GM12878 (cell line): ENCODE measurements at regions not wholly inside any gene's neighbourhood (a gene's known extent, or its start where the extent isn't known, plus 50 kb on each side); places are given as distances from the start of the nearest gene placed in this dataset.

Experiments used
- ATAC-seq: fragments of 200-7000 bp; cut with Tn5 transposase; 3 replicates; pipeline ENCODE4 v1.9.1; 2020; ENCODE audit warnings: mild to moderate bottlenecking, moderate library complexity
- BruUV-seq: library from RNA; stranded (reverse); fragments of 400-500 nt; replicated peaks from 2 replicates; lab custom pipeline; 2021; lab: Mats Ljungman, UMichigan
- CTCF ChIA-PET: fragments of 300-600 bp; sonication (Branson Sonifier 250); formaldehyde crosslinking; extraction: SDS; loops from one replicate; lab custom pipeline; 2021; ENCODE audit warnings: inconsistent platforms; lab: Yijun Ruan, JAX
- POLR2A ChIA-PET: fragments of 350-600 bp; formaldehyde crosslinking; extraction: SDS; loops from one replicate; lab custom pipeline; 2021; ENCODE audit warnings: inconsistent platforms; lab: Charles Lee
- RAD21 ChIA-PET: fragments of 300-600 bp; sonication (Branson Sonifier 250); formaldehyde crosslinking; loops from one replicate; lab custom pipeline; 2023; ENCODE audit warnings: antibody characterized with exemption; ENCODE audit not compliant: unreplicated experiment; lab: Charles Lee
- SMC1A ChIA-PET: fragments of 300-600 bp; sonication (Branson Sonifier 250); formaldehyde crosslinking; loops from one replicate; lab custom pipeline; 2023; ENCODE audit not compliant: unreplicated experiment, uncharacterized antibody; lab: Charles Lee
- DNase-seq: peaks from one replicate; pipeline ENCODE4 v3.0.0-alpha.2; 2011; ENCODE audit warnings: low read depth, low spot score
- FAIRE-seq: peaks from 3 replicates; lab custom pipeline; 2011; peaks lifted over from hg19 to GRCh38; lab: Jason Lieb, UNC
- H2AFZ ChIP-seq: 2 replicates; pipeline ENCODE4 v1.6.0; 2011; ENCODE audit warnings: low read depth, low read length, control low read depth; ENCODE audit not compliant: control insufficient read depth
- H3K27ac ChIP-seq: 2 replicates; pipeline ENCODE4 v1.5.1; 2011; ENCODE audit warnings: control low read depth; ENCODE audit not compliant: control insufficient read depth, insufficient read depth
- H3K27me3 ChIP-seq, 2 experiments: replicated peaks in 1 of 2; 2 replicates each; pipeline versions ENCODE4 v1.6.0 to v1.6.1; 2011; ENCODE audit warnings: low read length in 1 of 2; ENCODE audit not compliant: control insufficient read depth in 2 of 2, insufficient read depth in 2 of 2
- H3K36me3 ChIP-seq, 2 experiments: 2 replicates each; pipeline ENCODE4 v1.5.1; 2011; ENCODE audit warnings: low read length in 1 of 2; ENCODE audit not compliant: control insufficient read depth in 2 of 2, insufficient read depth in 2 of 2
- H3K4me1 ChIP-seq: 2 replicates; pipeline ENCODE4 v1.6.1; 2011; ENCODE audit warnings: mild to moderate bottlenecking, low read length, moderate library complexity, mixed read lengths; ENCODE audit not compliant: control insufficient read depth, insufficient read depth
- H3K4me2 ChIP-seq: 2 replicates; pipeline ENCODE4 v1.6.0; 2011; ENCODE audit warnings: control low read depth; ENCODE audit not compliant: control insufficient read depth, insufficient read depth
- H3K4me3 ChIP-seq: fragments of 200-600 bp; sonication (generic); 2 replicates; pipeline ENCODE4 v1.5.1; 2016
- H3K79me2 ChIP-seq: 2 replicates; pipeline ENCODE4 v1.6.0; 2011; ENCODE audit warnings: low read length; ENCODE audit not compliant: control insufficient read depth, insufficient read depth
- H3K9ac ChIP-seq: 2 replicates; pipeline ENCODE4 v1.8.0; 2011; ENCODE audit warnings: low read length, control low read depth, mixed read lengths; ENCODE audit not compliant: control insufficient read depth, insufficient read depth
- H3K9me3 ChIP-seq: replicated peaks from 3 replicates; pipeline ENCODE4 v1.5.1; 2011; ENCODE audit warnings: mild to moderate bottlenecking, low read length; ENCODE audit not compliant: control insufficient read depth, insufficient read depth
- H4K20me1 ChIP-seq: 2 replicates; pipeline ENCODE4 v1.6.0; 2011; ENCODE audit not compliant: control insufficient read depth, insufficient read depth
- CHD2 ChIP-seq: IDR thresholded peaks from 2 replicates; pipeline ENCODE4 v1.6.1; 2011; ENCODE audit warnings: low read depth, low read length, improper control_type of control experiment, borderline replicate concordance
- MAX ChIP-seq: IDR thresholded peaks from 2 replicates; pipeline ENCODE4 v1.6.1; 2012; ENCODE audit warnings: low read depth, low read length, improper control_type of control experiment
- MEF2B ChIP-seq: fragments of 450-650 bp; IDR thresholded peaks from 2 replicates; pipeline ENCODE4 v1.6.1; 2018; ENCODE audit warnings: mild to moderate bottlenecking, moderate library complexity; ENCODE audit not compliant: partially characterized antibody, poor library complexity, severe bottlenecking
- MTA2 ChIP-seq: fragments of 450-650 bp; IDR thresholded peaks from 2 replicates; pipeline ENCODE4 v1.6.1; 2016; ENCODE audit warnings: low read depth, mild to moderate bottlenecking, moderate library complexity
- MYB ChIP-seq: fragments of 150-350 bp; IDR thresholded peaks from 2 replicates; pipeline ENCODE4 v1.6.1; 2014; ENCODE audit warnings: mild to moderate bottlenecking, low read depth, low read length, borderline replicate concordance
- NFYB ChIP-seq: IDR thresholded peaks from 2 replicates; pipeline ENCODE4 v1.6.1; 2011; ENCODE audit warnings: low read depth, mild to moderate bottlenecking, low read length, improper control_type of control experiment, moderate library complexity; ENCODE audit not compliant: insufficient read depth
- NR2C1 ChIP-seq: fragments of 450-650 bp; IDR thresholded peaks from 2 replicates; pipeline ENCODE4 v1.6.1; 2017; ENCODE audit warnings: antibody characterized with exemption, mild to moderate bottlenecking, moderate library complexity
- PML ChIP-seq: IDR thresholded peaks from 2 replicates; pipeline ENCODE4 v1.6.1; 2012; ENCODE audit warnings: low read length, inconsistent platforms
- RCOR1 ChIP-seq: conservative IDR thresholded peaks from 2 replicates; pipeline ENCODE4 v1.6.1; 2012; ENCODE audit warnings: low read depth, low read length, improper control_type of control experiment
- RELA ChIP-seq: fragments of 450-650 bp; IDR thresholded peaks from 2 replicates; pipeline ENCODE4 v1.8.0; 2014; ENCODE audit warnings: borderline replicate concordance; ENCODE audit not compliant: partially characterized antibody
- RELB ChIP-seq: fragments of 450-650 bp; IDR thresholded peaks from 2 replicates; pipeline ENCODE4 v1.6.1; 2017; ENCODE audit warnings: low read depth, mild to moderate bottlenecking, moderate library complexity
- SIN3A ChIP-seq: IDR thresholded peaks from 2 replicates; pipeline ENCODE4 v1.6.1; 2012; ENCODE audit warnings: low read depth, low read length, improper control_type of control experiment
- STAT1 ChIP-seq: fragments of 450-650 bp; conservative IDR thresholded peaks from 2 replicates; pipeline ENCODE4 v1.6.1; 2014; ENCODE audit warnings: antibody characterized with exemption, mild to moderate bottlenecking
- TARDBP ChIP-seq: IDR thresholded peaks from 2 replicates; pipeline ENCODE4 v1.6.1; 2016; ENCODE audit warnings: borderline replicate concordance
- WGBS: methylation state at CpG from one replicate; pipeline ENCODE4 v1.1.6; 2016; ENCODE audit warnings: low lambda C conversion rate; ENCODE audit not compliant: insufficient replicate concordance, insufficient coverage; ENCODE audit errors: missing lambda C conversion rate; 5-methylcytosine and 5-hydroxymethylcytosine counted together
- in situ Hi-C: fragments of 300-500 bp; cut with MboI; formaldehyde crosslinking; loops from 9 replicates; pipeline ENCODE4 v1.14.3; 2018; ENCODE audit warnings: mixed read lengths
- intact Hi-C: fragments of 100-400 bp; cut with micrococcal nuclease; formaldehyde crosslinking; loops from one replicate; pipeline ENCODE4 v1.14.2; 2022; ENCODE audit not compliant: unreplicated experiment

- POLR2A ChIA-PET: no interaction called here
- DNase-seq: no peak
- Histone ChIP-seq H3K4me3 (no peak overlapping the region), H3K27ac (no peak overlapping the region)
- CTCF ChIA-PET: interaction anchor here (9.4 to 10.1 kb wide), 2 partner anchors 9 to 19 kb away, joined by 72 to 92 read pairs; no protein-coding TSS in a partner anchor
- TF ChIP-seq TARDBP (no peak), MAX (no peak), SIN3A (no peak), RELB (no peak), NR2C1 (no peak), STAT1 (no peak), CHD2 (no peak), MTA2 (no peak), RELA (no peak), MYB (no peak), NFYB (no peak), PML (no peak), RCOR1 (no peak), MEF2B (no peak)
- TF ChIP-seq, all 136 proteins: peak for 0
- no peaks in the 10 kb centered on the region for H3K4me1 ChIP-seq
- ChIA-PET RAD21 (interaction anchor here (1.1 to 1.4 kb wide), 2 partner anchors 18 to 22 kb away, joined by 3 to 4 read pairs; no protein-coding TSS in a partner anchor), SMC1A (interaction anchor here (2.1 to 22.3 kb wide), 3 partner anchors 10 to 18 kb away, joined by 6 to 310 read pairs (median 8); no protein-coding TSS in a partner anchor)
- no peak overlapping the region for H2AFZ ChIP-seq
- H3K9me3 ChIP-seq: no peaks in the 10 kb centered on the region
- WGBS: 25% methylated on average over 2 of the region's 2 CpGs
- no peaks in the 10 kb centered on the region for H3K36me3 ChIP-seq
- BruUV-seq: no TSS peak
- H3K27me3 ChIP-seq: no peaks in the 10 kb centered on the region
- H3K9ac ChIP-seq: no peak overlapping the region
- ATAC-seq: no peak
- H3K4me2 ChIP-seq: no peak overlapping the region
- in situ Hi-C loops (no loop called here), intact Hi-C loops (no loop called here)
- H3K79me2 ChIP-seq: no peaks in the 10 kb centered on the region
- FAIRE-seq: no peak
- H4K20me1 ChIP-seq: no peaks in the 10 kb centered on the region
These were observed 1049.0 kb upstream of the NR2F2 start for GRCh38 chr15:95281470-95281869.
